ENCODE measurements at regions not wholly inside any gene's neighbourhood (a gene's known extent, or its start where the extent isn't known, plus 50 kb on each side); places are given as distances from the start of the nearest gene placed in this dataset.

DNA sequence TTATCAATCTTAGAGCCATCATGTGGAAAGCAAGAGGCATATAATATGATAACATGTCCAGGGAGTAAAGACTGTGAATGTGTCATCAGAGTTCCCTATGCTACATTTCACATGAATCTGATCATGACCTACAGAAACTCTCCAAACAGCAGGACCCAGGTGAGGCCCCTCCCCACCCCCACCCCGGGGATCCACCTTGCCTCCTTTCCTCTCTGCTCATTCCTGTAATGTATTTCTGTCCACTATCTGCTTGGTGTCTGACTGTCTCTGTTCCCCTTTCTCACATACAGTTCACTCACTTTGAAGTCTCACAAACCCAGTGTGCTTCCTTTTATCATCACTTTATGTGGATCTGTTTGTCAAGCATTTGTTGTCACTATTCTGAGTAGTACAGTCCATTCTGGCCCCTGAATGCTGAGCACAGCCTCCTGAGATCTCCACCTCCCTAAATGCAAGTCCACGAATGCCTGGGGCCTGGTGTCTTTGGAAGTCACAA lies 76.4 kb upstream of the SMARCA2 start:
- Mint-ChIP-seq H3K36me3 (ENCODE audit: insufficient read depth) (no peaks in the 10 kb centered on the region), H3K27ac (ENCODE audit: low read depth) (no peak overlapping the region), H3K9me3 (no peaks in the 10 kb centered on the region), H3K4me3 (no peak overlapping the region), H3K27me3 (peaks cover 10% of the 10 kb centered on the region), H3K4me1 (no peaks in the 10 kb centered on the region)
- no peak for ATAC-seq (replicated peaks; ENCODE audit: extremely low read depth, poor library complexity, severe bottlenecking)
- DNase-seq (ENCODE audit: low spot score in 2 of 2), result no peak

DNA sequence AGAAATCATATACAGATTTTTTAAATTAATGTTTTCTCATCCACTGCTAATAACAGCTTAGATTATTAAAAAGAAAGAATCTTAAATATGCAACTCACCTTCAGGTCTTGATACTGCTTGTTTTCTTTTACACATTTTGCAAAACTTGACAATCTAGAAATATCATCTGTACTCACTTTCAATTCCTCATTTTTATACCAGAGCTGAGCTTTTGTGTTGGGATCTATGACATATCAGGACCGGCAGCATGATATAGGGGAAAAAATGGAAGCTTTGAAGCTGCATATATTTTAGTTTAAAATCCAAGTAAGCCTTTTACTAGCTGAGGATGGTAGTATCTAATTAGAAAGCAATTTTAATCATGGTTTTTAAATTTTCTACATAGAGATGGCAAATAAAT lies 75.7 kb upstream of the SMARCA2 start:
- no peaks in the 10 kb centered on the region for H3K36me3 Mint-ChIP-seq (ENCODE audit: insufficient read depth)
- H3K27me3 Mint-ChIP-seq, result peaks cover 10% of the 10 kb centered on the region
- H3K9me3 Mint-ChIP-seq, result no peaks in the 10 kb centered on the region
- no peaks in the 10 kb centered on the region for H3K4me1 Mint-ChIP-seq
- H3K27ac Mint-ChIP-seq (ENCODE audit: low read depth), result no peak overlapping the region
- no peak overlapping the region for H3K4me3 Mint-ChIP-seq
- DNase-seq (ENCODE audit: low spot score in 2 of 2) (no peak), ATAC-seq (replicated peaks; ENCODE audit: extremely low read depth, poor library complexity, severe bottlenecking) (no peak)

- DNase-seq (ENCODE audit: low spot score in 2 of 2) (no peak), ATAC-seq (replicated peaks; ENCODE audit: extremely low read depth, poor library complexity, severe bottlenecking) (no peak)
- no peak overlapping the region for H3K27ac Mint-ChIP-seq (ENCODE audit: low read depth)
- H3K27me3 Mint-ChIP-seq, result peaks cover 10% of the 10 kb centered on the region
- no peak overlapping the region for H3K4me3 Mint-ChIP-seq
- no peaks in the 10 kb centered on the region for H3K4me1 Mint-ChIP-seq
- H3K36me3 Mint-ChIP-seq (ENCODE audit: insufficient read depth), result no peaks in the 10 kb centered on the region
- H3K9me3 Mint-ChIP-seq, result no peaks in the 10 kb centered on the region
Observed at GRCh38 chr9:1939926-1940368, 75.2 kb upstream of the SMARCA2 start.

DNA sequence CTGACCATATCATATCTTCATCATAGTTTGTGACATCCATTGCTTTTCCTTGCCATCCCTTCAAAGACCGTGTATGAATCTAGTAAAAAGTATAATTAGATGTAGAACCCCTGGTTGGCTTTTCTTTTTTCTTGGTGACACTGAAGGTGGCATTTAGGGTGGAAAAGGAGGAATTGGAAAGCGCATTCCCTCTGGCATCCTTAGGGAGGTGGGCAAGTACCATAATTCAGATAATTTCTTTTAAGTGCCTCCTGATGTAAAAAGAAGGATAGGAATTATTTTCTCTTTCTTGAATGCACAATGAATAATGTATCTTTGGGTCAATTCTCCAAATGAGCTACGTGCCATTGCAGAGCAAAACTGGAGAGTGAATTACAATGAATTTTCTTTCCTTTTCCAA lies 73.2 kb upstream of the SMARCA2 start:
- Mint-ChIP-seq H3K27me3 (peaks cover 10% of the 10 kb centered on the region), H3K27ac (ENCODE audit: low read depth) (no peak overlapping the region), H3K9me3 (no peaks in the 10 kb centered on the region), H3K4me1 (no peaks in the 10 kb centered on the region), H3K4me3 (no peak overlapping the region), H3K36me3 (ENCODE audit: insufficient read depth) (no peaks in the 10 kb centered on the region)
- no peak for ATAC-seq (replicated peaks; ENCODE audit: extremely low read depth, poor library complexity, severe bottlenecking)
- no peak for DNase-seq (ENCODE audit: low spot score in 2 of 2)

GRCh38 chr9:1946526-1947283 lies 68.4 kb upstream of the SMARCA2 start:
- DNase-seq (ENCODE audit: low spot score in 2 of 2) (no peak), ATAC-seq (replicated peaks; ENCODE audit: extremely low read depth, poor library complexity, severe bottlenecking) (no peak)
- Mint-ChIP-seq H3K4me3 (no peak overlapping the region), H3K27ac (ENCODE audit: low read depth) (no peak overlapping the region), H3K36me3 (ENCODE audit: insufficient read depth) (peaks cover 1% of the 10 kb centered on the region), H3K9me3 (no peaks in the 10 kb centered on the region), H3K4me1 (no peaks in the 10 kb centered on the region), H3K27me3 (no peaks in the 10 kb centered on the region)

DNA sequence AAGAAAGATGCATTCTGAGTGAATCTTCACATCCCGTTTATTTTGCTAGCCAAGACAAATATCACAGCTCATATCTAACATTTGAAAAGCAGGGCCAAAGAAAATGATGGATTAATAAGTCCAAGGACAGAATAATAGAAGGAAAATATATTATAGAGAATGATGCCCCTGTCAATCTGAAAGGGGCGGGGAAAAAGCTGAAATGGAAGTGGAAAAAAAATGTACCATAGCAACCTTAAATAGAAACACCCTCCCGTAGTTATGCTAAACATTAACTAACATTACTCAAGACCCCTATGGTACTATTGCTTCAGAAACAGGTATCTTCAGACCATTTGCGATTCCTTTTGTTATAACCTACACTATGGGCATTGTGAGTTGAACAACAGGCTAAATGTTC lies 67.7 kb upstream of the SMARCA2 start:
- no peak for ATAC-seq (replicated peaks; ENCODE audit: extremely low read depth, poor library complexity, severe bottlenecking)
- H3K9me3 Mint-ChIP-seq, result no peaks in the 10 kb centered on the region
- no peaks in the 10 kb centered on the region for H3K27me3 Mint-ChIP-seq

GRCh38 chr9:1948541-1948940 lies 66.6 kb upstream of the SMARCA2 start:
- Mint-ChIP-seq H3K4me3 (no peak overlapping the region), H3K4me1 (no peaks in the 10 kb centered on the region), H3K36me3 (ENCODE audit: insufficient read depth) (peaks cover 1% of the 10 kb centered on the region), H3K27ac (ENCODE audit: low read depth) (no peak overlapping the region), H3K27me3 (no peaks in the 10 kb centered on the region), H3K9me3 (no peaks in the 10 kb centered on the region)
- ATAC-seq (replicated peaks; ENCODE audit: extremely low read depth, poor library complexity, severe bottlenecking), result no peak
- DNase-seq (ENCODE audit: low spot score in 2 of 2), result no peak

More for the DNA sequence above, 67.7 kb upstream of the SMARCA2 start:
- Mint-ChIP-seq H3K4me3 (no peak overlapping the region), H3K36me3 (ENCODE audit: insufficient read depth) (peaks cover 1% of the 10 kb centered on the region), H3K27ac (ENCODE audit: low read depth) (no peak overlapping the region), H3K4me1 (no peaks in the 10 kb centered on the region)
- no peak for DNase-seq (ENCODE audit: low spot score in 2 of 2)

DNA sequence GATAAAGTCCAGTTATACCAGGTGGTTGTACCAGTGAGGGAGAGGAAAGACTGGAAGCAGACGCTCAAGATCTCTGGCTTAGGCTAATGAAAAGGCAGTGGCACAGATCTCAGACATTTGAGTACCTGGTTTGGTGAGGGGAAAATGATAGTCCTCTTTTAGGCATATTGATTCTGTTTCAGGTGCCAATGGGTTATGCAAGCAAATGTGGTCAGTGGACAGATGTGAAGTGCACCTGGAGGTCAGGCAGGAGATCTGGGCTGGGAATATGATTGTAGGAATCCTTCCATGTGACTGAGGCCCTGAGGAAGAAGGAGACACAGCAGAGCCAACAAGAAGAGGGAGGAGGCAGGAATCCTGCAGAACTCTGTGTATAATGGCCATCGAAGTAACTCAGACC lies 63.7 kb upstream of the SMARCA2 start:
- Mint-ChIP-seq H3K27me3 (no peaks in the 10 kb centered on the region), H3K36me3 (ENCODE audit: insufficient read depth) (peaks cover 1% of the 10 kb centered on the region), H3K4me1 (no peaks in the 10 kb centered on the region), H3K27ac (ENCODE audit: low read depth) (no peak overlapping the region), H3K4me3 (no peak overlapping the region), H3K9me3 (no peaks in the 10 kb centered on the region)
- ATAC-seq (replicated peaks; ENCODE audit: extremely low read depth, poor library complexity, severe bottlenecking) (no peak), DNase-seq (ENCODE audit: low spot score in 2 of 2) (no peak)

DNA sequence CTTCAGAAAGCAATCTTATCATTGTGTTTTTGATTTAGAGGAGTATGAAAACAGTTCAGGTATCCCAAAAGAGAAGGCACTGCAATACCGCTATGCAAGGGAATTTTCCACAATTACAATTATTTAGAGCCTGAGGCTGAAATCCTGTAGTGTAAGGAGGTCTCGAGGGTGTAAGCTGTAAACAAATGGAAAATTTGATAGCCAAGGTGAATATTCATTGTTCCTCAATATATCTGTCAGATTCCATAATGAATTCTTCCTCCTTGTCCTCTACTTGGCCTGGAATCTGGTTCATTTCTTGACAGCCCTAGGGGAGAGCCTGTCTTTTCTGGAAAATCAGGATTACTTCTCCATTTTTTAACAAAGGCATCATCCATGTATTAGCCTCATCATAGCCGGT lies 63.1 kb upstream of the SMARCA2 start:
- Mint-ChIP-seq H3K4me3 (no peak overlapping the region), H3K4me1 (no peaks in the 10 kb centered on the region), H3K27me3 (no peaks in the 10 kb centered on the region), H3K9me3 (no peaks in the 10 kb centered on the region), H3K27ac (ENCODE audit: low read depth) (no peak overlapping the region), H3K36me3 (ENCODE audit: insufficient read depth) (peaks cover 1% of the 10 kb centered on the region)
- DNase-seq (ENCODE audit: low spot score in 2 of 2) (no peak), ATAC-seq (replicated peaks; ENCODE audit: extremely low read depth, poor library complexity, severe bottlenecking) (no peak)

DNA sequence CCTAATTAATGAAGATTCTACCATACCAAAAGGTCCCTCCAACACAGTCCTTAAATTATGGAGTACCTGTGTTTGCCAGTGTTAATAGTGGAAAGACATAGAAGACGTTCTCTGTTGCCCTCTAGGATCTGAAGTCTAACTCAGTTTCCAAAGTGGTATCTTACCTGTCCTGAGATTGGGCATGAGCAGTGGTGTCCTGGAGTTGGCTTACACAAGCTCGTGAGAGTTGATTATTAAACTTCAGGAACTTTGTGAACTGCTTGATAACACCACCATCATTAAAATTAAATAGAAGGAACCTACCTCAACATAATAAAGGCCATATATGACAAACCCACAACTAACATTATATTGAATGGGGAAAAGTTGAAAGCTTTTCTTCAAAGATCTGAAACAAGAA lies 60.9 kb upstream of the SMARCA2 start:
- DNase-seq (ENCODE audit: low spot score in 2 of 2) (no peak), ATAC-seq (replicated peaks; ENCODE audit: extremely low read depth, poor library complexity, severe bottlenecking) (no peak)
- H3K36me3 Mint-ChIP-seq (ENCODE audit: insufficient read depth), result no peaks in the 10 kb centered on the region
- no peaks in the 10 kb centered on the region for H3K4me1 Mint-ChIP-seq
- no peaks in the 10 kb centered on the region for H3K27me3 Mint-ChIP-seq
- H3K4me3 Mint-ChIP-seq, result no peak overlapping the region
- H3K27ac Mint-ChIP-seq (ENCODE audit: low read depth), result no peak overlapping the region
- H3K9me3 Mint-ChIP-seq, result no peaks in the 10 kb centered on the region

GRCh38 chr9:1956958-1957357 lies 58.2 kb upstream of the SMARCA2 start:
- Mint-ChIP-seq H3K4me3 (no peak overlapping the region), H3K36me3 (ENCODE audit: insufficient read depth) (no peaks in the 10 kb centered on the region), H3K4me1 (no peaks in the 10 kb centered on the region), H3K27ac (ENCODE audit: low read depth) (no peak overlapping the region), H3K9me3 (no peaks in the 10 kb centered on the region), H3K27me3 (no peaks in the 10 kb centered on the region)
- DNase-seq (ENCODE audit: low spot score in 2 of 2), result no peak
- no peak for ATAC-seq (replicated peaks; ENCODE audit: extremely low read depth, poor library complexity, severe bottlenecking)

DNA sequence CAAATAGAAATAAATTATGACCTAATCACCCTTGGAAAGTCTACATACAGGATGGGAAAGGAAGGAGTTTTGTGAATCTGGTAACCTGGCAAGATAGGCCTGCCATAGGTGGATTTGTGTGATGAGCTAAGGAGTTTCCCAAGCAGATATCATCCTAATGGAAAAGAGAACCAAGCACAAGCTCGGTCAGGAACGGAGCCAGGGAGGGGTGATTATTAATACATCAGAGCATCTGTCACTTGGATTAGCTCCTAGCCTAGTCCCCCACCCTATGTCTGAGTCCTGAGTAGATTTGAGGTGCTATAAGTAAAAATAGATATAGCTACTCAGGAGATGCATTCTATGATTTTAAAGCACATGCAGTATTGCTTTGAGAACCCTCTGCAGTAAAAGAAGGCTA lies 57.3 kb upstream of the SMARCA2 start:
- DNase-seq (ENCODE audit: low spot score in 2 of 2) (no peak), ATAC-seq (replicated peaks; ENCODE audit: extremely low read depth, poor library complexity, severe bottlenecking) (no peak)

DNA sequence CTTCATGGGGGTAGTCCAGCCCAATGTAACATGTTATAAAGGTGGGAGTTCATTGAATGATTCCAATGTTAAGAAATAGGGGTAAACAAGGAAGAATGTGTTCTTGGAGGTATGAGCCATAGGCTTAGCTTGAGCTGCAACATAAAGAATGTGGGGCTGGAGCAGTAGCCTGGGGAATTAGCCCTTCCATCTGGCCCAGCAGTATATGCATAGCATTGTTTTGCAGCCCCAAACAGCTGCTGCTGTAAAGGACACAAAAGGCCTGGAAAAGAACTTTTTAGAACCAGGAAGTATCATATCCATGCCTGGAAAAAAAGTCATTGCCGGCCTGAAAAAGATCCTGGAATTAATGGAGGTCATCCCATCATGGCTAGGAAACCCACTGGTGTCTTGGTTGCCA lies 55.8 kb upstream of the SMARCA2 start:
- H3K9me3 Mint-ChIP-seq, result no peaks in the 10 kb centered on the region
- DNase-seq (ENCODE audit: low spot score in 2 of 2), result no peak
- H3K27me3 Mint-ChIP-seq, result no peaks in the 10 kb centered on the region
- H3K4me3 Mint-ChIP-seq, result no peak overlapping the region
- no peak overlapping the region for H3K27ac Mint-ChIP-seq (ENCODE audit: low read depth)
- H3K36me3 Mint-ChIP-seq (ENCODE audit: insufficient read depth), result no peaks in the 10 kb centered on the region
- ATAC-seq (replicated peaks; ENCODE audit: extremely low read depth, poor library complexity, severe bottlenecking), result no peak
- no peaks in the 10 kb centered on the region for H3K4me1 Mint-ChIP-seq

More for the DNA sequence above, 57.3 kb upstream of the SMARCA2 start:
- Mint-ChIP-seq H3K36me3 (ENCODE audit: insufficient read depth) (no peaks in the 10 kb centered on the region), H3K27me3 (no peaks in the 10 kb centered on the region), H3K4me1 (no peaks in the 10 kb centered on the region), H3K4me3 (no peak overlapping the region), H3K27ac (ENCODE audit: low read depth) (no peak overlapping the region), H3K9me3 (no peaks in the 10 kb centered on the region)
